ENCODE measurements at regions not wholly inside any gene's neighbourhood (a gene's known extent, or its start where the extent isn't known, plus 50 kb on each side); places are given as distances from the start of the nearest gene placed in this dataset.

DNA sequence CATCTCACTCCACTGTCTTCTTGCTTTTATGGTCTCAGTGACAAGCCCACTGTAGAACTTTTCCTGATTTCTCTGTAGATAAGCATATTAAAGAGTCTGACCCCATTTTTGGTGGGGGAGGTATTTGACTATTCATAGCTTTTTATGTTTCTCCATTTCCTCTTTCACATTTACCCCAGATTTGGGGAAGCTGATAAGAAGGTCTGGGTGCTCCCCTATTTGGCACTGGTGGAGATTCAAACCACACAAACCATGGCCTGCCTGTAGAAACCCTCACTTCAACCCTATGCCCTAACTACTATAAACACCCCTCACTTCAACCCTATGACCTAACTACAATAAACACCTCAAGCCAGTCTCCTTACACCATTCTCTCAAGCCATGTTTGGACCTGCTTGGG lies 196.2 kb upstream of the SYNDIG1 start:
- no peak for DNase-seq (ENCODE audit: low read depth, low spot score)

DNA sequence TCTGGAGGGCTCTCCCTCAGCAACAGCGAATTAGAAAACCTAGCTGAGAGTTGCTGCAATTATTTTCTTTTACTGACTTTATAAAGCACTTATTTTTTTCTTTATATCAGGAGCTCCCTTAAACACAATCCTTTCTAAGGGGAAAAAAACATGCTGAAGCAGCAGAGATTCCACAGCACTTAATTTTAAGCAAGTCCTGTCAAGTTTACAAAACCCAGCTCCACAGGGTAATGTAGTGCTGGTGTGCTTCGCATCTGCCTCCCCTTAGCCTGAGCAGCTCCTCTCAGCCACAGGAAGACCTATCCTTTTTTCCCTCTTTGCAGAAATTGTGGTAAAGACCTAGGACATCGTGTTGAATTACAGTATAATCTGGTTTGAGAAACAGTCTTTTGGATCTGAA lies 208.1 kb upstream of the SYNDIG1 start:
- no peak for DNase-seq (ENCODE audit: low read depth, low spot score)

DNA sequence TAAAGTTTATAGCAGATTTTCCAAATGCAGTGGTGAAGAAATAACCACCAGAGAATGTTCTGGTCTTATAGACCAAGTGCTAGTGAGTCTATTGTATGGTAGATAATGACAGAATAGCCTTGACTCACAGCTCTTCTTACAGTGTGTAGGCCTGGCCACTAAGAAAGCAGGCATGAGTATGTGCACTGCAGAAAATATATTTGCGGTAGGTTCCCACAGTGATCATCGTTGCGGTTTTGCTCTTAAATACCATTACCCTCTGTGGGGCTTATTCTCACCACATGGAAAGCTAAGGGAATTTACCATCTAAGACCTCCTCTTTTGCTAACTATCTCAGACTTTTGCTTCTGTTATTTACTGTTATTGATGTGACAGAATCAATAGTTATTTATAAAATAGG lies 212.3 kb upstream of the SYNDIG1 start:
- no peak for DNase-seq (ENCODE audit: low read depth, low spot score)

- no peak for DNase-seq (ENCODE audit: low read depth, low spot score)
These were observed 213.1 kb upstream of the SYNDIG1 start for GRCh38 chr20:24256307-24256706.

DNA sequence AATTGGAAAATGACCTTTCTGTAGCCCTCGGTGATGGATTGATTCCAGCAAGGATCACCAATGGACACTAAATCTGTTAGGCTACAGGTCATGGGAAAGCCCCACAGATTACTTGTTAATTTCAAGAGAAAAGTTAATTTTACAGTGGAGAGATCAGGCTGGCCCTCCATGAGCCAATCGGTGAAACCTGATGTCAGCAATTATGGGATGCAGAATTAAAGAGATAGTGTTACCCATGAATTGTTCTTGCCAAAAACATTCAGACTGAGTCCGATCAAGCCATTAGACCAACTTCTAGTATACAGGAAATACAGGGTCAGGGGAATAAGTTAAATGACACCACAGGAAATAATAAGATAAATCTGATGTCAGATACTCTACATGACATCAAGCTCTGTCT lies 214.9 kb upstream of the SYNDIG1 start:
- DNase-seq (ENCODE audit: low read depth, low spot score), result no peak

GRCh38 chr20:24253321-24253720 lies 216.1 kb upstream of the SYNDIG1 start:
- no peak for DNase-seq (ENCODE audit: low read depth, low spot score)

GRCh38 chr20:24245094-24245493 lies 224.3 kb upstream of the SYNDIG1 start:
- DNase-seq (ENCODE audit: low read depth, low spot score), result no peak

- no peak for DNase-seq (ENCODE audit: low read depth, low spot score)
These were observed 226.7 kb upstream of the SYNDIG1 start for GRCh38 chr20:24242763-24243162.

DNA sequence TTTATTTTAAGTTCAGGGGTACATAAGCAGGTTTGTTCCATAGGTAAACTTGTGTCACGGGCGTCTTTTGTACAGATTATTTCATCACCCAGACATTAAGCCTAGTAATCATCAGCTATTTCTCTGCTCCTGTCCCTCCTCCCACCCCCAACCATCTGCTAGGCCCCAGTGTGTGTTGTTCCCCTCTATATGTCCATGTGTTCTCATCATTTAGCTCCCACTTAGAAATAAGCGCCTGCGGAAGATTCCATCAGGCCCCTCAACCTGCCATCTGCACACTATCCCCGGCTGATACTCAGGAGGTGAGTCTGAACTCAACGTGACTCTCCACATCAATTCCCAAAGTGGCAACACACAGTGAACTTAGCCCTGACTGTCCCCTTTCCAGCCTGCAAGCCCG lies 228.0 kb upstream of the SYNDIG1 start:
- DNase-seq (ENCODE audit: low read depth, low spot score), result no peak

DNA sequence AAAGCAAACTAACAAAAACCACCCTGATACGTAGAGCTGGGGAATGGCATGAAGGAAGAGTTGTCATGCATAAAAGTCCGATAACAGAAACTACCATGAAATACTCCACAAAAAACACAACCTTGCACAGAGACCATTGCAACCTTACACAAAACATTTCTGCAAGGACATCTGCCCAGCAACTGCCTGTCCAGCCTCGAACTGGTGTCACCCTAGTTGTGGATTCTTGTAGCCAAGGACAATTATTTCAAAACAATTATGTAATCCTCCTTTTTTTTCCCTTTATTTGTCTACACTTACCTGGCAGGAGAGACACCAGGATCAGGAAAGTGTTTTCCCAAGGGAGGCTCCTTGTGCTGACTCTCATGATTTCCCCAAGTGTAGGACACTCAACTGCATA lies 232.5 kb upstream of the SYNDIG1 start:
- no peak for DNase-seq (ENCODE audit: low read depth, low spot score)

GRCh38 chr20:24236201-24236600 lies 233.2 kb upstream of the SYNDIG1 start:
- no peak for DNase-seq (ENCODE audit: low read depth, low spot score)

DNA sequence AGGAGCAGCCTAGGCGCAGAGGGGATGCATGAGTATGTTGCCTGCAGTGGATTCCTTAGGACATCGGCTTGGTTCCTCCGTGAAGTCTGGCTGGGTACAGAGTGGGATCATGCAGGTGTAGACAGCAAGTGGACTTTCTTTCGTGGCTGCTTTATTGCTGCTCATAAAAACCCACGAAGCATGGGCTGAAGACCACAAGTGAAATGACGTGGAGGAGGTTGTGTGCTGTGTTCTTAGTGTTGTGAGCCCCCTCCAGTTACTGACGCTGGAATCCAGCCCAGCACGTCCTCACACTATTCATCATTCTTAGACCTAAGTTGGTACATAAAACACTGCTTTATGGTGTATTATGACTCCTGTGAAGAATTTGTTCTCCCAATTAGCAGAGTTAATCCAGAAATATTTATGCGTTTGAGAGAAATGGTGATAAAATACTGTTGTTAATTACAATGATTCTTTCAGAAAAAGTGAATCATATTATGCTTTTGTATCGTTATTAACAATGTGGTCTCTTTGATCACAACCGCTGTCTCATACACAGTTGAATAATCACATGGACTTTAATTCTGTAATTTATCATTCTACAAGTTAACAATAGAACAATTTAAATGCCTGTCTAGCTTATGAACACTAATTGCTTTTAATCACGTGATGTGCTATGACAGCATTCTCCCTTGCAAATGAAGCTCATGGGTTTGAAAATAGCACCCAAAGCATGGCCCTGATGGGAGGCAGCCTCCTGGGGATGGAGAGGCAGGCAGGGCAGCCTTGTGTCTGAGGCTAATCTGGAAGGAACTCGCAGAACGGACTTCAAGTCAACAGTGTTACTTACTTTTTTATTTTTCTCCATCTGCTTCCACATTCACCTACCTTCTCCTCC lies 233.9 kb upstream of the SYNDIG1 start:
- DNase-seq (ENCODE audit: low read depth, low spot score), result peak; percentile 4

DNA sequence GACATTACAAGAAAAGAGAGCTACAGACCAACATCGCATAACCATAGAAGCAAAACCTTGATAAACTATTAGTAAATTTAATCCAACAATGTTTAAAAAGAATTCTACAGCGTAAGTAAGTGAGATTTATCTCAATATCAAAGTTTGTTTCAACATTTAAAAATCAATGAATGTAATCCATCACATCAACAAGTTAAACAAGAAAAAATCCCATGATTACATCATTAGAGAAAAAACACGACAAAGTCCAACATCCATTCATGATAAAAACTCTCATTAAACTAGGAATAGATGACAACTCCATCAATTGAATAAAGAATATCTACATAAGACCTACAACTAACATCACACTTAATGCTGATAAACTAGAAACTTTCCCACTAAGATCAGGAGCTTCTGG lies 239.0 kb upstream of the GGTLC1 start:
- DNase-seq (ENCODE audit: low read depth, low spot score), result no peak

DNA sequence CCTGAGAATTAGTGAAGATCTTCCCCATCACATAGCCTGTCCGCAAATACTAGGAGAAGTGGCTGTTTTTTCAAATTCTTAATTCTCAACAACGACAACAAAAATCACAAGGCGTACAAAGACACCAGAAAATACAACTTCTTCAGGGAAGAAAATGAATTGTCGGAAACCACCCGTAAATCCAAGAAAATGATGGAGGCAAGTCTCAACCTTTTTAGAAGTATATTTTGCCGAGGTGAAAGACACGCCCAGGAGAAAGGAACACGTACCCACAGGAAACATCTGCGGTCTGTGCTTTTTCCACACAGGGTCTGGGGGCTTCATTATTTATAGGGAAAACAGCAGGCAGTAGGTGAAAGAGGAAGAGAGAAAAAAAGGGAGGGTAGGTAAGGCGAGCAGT lies 223.9 kb upstream of the GGTLC1 start:
- no peak for DNase-seq (ENCODE audit: low read depth, low spot score)

DNA sequence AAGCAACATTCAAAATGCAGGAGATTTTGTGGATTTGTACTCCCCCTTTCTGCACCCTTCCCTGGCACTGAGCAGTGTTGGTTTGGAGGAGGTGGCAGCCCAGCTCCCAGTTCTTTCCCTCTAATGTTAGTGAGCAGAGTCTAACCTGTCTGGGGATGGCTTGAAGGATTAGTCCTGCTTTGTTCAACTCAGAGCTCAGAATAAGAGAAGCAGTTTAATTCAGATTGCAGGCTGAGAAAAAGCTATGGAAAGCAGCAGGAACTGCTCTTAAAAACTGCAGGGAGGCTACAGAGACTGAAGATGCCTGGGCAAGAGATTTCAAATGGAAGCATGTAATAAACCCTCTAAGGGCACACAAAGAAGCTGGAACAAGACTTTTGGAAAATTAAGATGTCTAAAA lies 223.4 kb upstream of the GGTLC1 start:
- DNase-seq (ENCODE audit: low read depth, low spot score), result no peak

- DNase-seq (ENCODE audit: low read depth, low spot score), result no peak
These were observed 221.8 kb upstream of the GGTLC1 start for GRCh38 chr20:24210356-24210755.

DNA sequence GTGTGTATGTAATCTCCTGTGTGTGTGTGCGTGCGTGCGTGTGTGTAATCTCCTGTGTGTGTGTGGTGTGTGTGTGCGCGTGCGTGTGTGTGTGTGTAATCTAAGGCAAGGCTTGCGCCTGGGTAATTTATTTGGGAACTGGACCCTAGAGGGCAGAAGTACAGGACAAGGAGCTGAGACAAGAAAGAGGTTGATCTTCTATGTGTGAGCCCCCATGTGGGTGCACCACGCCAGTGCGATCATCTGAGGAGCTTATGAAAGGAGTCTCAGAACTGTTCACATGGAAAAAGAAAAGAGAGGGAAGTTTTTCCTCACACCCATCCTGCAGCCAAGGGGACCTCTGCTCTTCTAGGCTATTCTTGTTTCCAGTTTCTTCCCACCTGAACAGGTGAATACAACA lies 220.1 kb upstream of the GGTLC1 start:
- DNase-seq (ENCODE audit: low read depth, low spot score), result no peak

GRCh38 chr20:24207803-24208300 lies 219.3 kb upstream of the GGTLC1 start:
- DNase-seq (ENCODE audit: low read depth, low spot score), result no peak

- DNase-seq (ENCODE audit: low read depth, low spot score), result peak; percentile 3
These were observed 218.4 kb upstream of the GGTLC1 start for GRCh38 chr20:24206995-24207394.

GRCh38 chr20:24203526-24204183 lies 215.1 kb upstream of the GGTLC1 start:
- DNase-seq (ENCODE audit: low read depth, low spot score), result no peak

DNA sequence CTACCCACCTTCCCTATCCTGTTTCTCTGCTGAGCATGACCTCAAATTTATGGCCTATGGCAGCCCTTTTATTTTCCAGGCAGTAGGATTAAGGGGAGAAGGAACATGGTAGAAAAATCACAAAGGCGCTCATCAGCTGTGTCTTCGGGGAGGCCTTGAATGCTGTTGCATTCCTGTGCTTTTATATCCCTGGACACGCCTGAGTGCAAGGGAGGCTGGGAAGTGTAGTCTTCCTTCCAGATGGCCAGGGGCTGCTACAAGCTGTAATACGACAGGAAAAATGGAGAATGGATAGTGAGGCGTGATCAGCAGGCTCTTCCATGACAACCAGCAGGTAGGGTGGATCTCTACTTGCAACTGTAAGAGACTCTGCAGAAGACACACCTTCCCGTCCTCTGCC lies 210.9 kb upstream of the GGTLC1 start:
- DNase-seq (ENCODE audit: low read depth, low spot score), result no peak

GRCh38 chr20:24194143-24194542 lies 205.6 kb upstream of the GGTLC1 start:
- no peak for DNase-seq (ENCODE audit: low read depth, low spot score)

- no peak for DNase-seq (ENCODE audit: low read depth, low spot score)
These were observed 202.3 kb upstream of the GGTLC1 start for GRCh38 chr20:24190905-24191304.

All from astrocyte of the hippocampus (primary cell).